K562 (cell line): ENCODE measurements at regions not wholly inside any gene's neighbourhood (a gene's known extent, or its start where the extent isn't known, plus 50 kb on each side); places are given as distances from the start of the nearest gene placed in this dataset.

Experiments
- ATAC-seq: fragments of 200-7000 bp; cut with Tn5 transposase; 3 replicates; pipeline ENCODE4 v1.9.1; 2020; ENCODE audit warnings: moderate library complexity
- BruUV-seq: library from RNA; stranded (reverse); fragments of 400-500 nt; replicated peaks from 2 replicates; lab custom pipeline; 2021; lab: Mats Ljungman, UMichigan
- CTCF ChIA-PET: fragments of 300-600 bp; formaldehyde crosslinking; extraction: SDS; loops from one replicate; lab custom pipeline; 2021; ENCODE audit warnings: low intra/inter-chr PET ratio; lab: Yijun Ruan, JAX
- POLR2A ChIA-PET: fragments of 300-600, 350-650 bp; sonication (Branson Sonifier 250); formaldehyde crosslinking; extraction: SDS; loops from one replicate; lab custom pipeline; 2021; ENCODE audit warnings: antibody characterized with exemption, inconsistent platforms; lab: Yijun Ruan, JAX
- DNase-seq, 4 experiments: peaks; one replicate each; pipeline versions ENCODE4 v3.0.0 to v3.0.0-alpha.2; 2011 to 2018; ENCODE audit warnings: low spot score in 3 of 4, mixed read lengths in 3 of 4; ENCODE audit errors: extremely low read depth in 1 of 4
- FAIRE-seq: peaks from 2 replicates; lab custom pipeline; 2011; peaks lifted over from hg19 to GRCh38; lab: Jason Lieb, UNC
- H2AFZ ChIP-seq: 2 replicates; pipeline ENCODE4 v1.6.0; 2011; ENCODE audit warnings: low read depth, low read length, control low read depth, inconsistent platforms
- H3K27ac ChIP-seq: fragments of 200-600 bp; 3 replicates; pipeline ENCODE4 v1.8.0; 2011; ENCODE audit warnings: low read depth, mild to moderate bottlenecking, control low read depth, inconsistent platforms, low read length, moderate library complexity, mixed read lengths; ENCODE audit errors: extremely low read depth
- H3K27me3 ChIP-seq, 2 experiments: fragments of 300-600 bp in 1 of 2; 2 replicates in 1 of 2; 3 replicates in 1 of 2; pipeline versions ENCODE4 v1.6.0 to v1.8.0; 2011; ENCODE audit warnings: inconsistent platforms in 2 of 2, low read length in 2 of 2, mild to moderate bottlenecking in 1 of 2, mixed read lengths in 1 of 2, moderate library complexity in 1 of 2; ENCODE audit not compliant: control insufficient read depth in 2 of 2, insufficient read depth in 2 of 2
- H3K36me3 ChIP-seq: fragments of 300-600 bp; 3 replicates; pipeline ENCODE4 v1.8.0; 2011; ENCODE audit warnings: mild to moderate bottlenecking, low read length, inconsistent platforms; ENCODE audit not compliant: control insufficient read depth, insufficient read depth
- H3K4me1 ChIP-seq, 2 experiments: fragments of 200-600 bp in 1 of 2; replicated peaks in 1 of 2; 2 replicates in 1 of 2; 3 replicates in 1 of 2; pipeline versions ENCODE4 v1.5.1 to v1.8.0; 2011; ENCODE audit warnings: inconsistent platforms in 2 of 2, low read length in 2 of 2, mild to moderate bottlenecking in 1 of 2, mixed read lengths in 1 of 2, moderate library complexity in 1 of 2; ENCODE audit not compliant: control insufficient read depth in 2 of 2, insufficient read depth in 2 of 2
- H3K4me2 ChIP-seq: 2 replicates; pipeline ENCODE4 v1.6.1; 2011; ENCODE audit warnings: low read length, control low read depth, inconsistent platforms, mixed read lengths; ENCODE audit not compliant: insufficient read depth
- H3K4me3 ChIP-seq: fragments of 200-600 bp; sonication (generic), shearing (Covaris generic); 2 replicates; pipeline ENCODE4 v1.5.1; 2016; ENCODE audit warnings: control low read depth, inconsistent platforms
- H3K79me2 ChIP-seq: fragments of 200-600 bp; 3 replicates; pipeline ENCODE4 v1.8.0; 2011; ENCODE audit warnings: low read length, inconsistent platforms; ENCODE audit not compliant: control insufficient read depth, insufficient read depth
- H3K9ac ChIP-seq, 2 experiments: 2 replicates each; pipeline versions ENCODE4 v1.6.0 to v1.6.1; 2011; ENCODE audit warnings: low read depth in 2 of 2, low read length in 2 of 2, control low read depth in 1 of 2, inconsistent platforms in 1 of 2, mild to moderate bottlenecking in 1 of 2, mixed read lengths in 1 of 2; ENCODE audit not compliant: insufficient read depth in 1 of 2
- H3K9me1 ChIP-seq: one replicate; pipeline ENCODE4 v1.6.0; 2011; ENCODE audit warnings: inconsistent platforms, mild to moderate bottlenecking, low read length, moderate library complexity; ENCODE audit not compliant: control insufficient read depth, insufficient read depth
- H3K9me3 ChIP-seq: replicated peaks from 2 replicates; pipeline ENCODE4 v1.5.1; 2011; ENCODE audit warnings: low read depth, low read length, inconsistent platforms; ENCODE audit not compliant: control insufficient read depth, insufficient read depth
- H4K20me1 ChIP-seq: replicated peaks from 2 replicates; pipeline ENCODE4 v1.6.1; 2011; ENCODE audit warnings: low read length, inconsistent platforms, mixed read lengths; ENCODE audit not compliant: control insufficient read depth, insufficient read depth
- ADNP ChIP-seq: fragments of 200-800 bp; sonication (Bioruptor generic); IDR thresholded peaks from 2 replicates; pipeline ENCODE4 v1.6.1; 2016; ENCODE audit warnings: missing genetic modification characterization, missing compliant biosample characterization
- CBFB ChIP-seq: sonication (generic); formaldehyde crosslinking; IDR thresholded peaks from 2 replicates; pipeline ENCODE4 v1.4.0; 2020; ENCODE audit warnings: mild to moderate bottlenecking, missing genetic modification reagents
- HCFC1 ChIP-seq: IDR thresholded peaks from 2 replicates; pipeline ENCODE4 v1.6.1; 2012; ENCODE audit warnings: low read depth, low read length, improper control_type of control experiment
- KAT2B ChIP-seq: IDR thresholded peaks from one replicate; pipeline ENCODE4 v1.6.1; 2012; ENCODE audit warnings: low read depth, mild to moderate bottlenecking, control low read depth, inconsistent platforms, low read length, moderate library complexity
- LEF1 ChIP-seq: fragments of 450-650 bp; IDR thresholded peaks from 2 replicates; pipeline ENCODE4 v1.6.1; 2016; ENCODE audit warnings: mild to moderate bottlenecking
- MAFF ChIP-seq: IDR thresholded peaks from 2 replicates; pipeline ENCODE4 v1.6.1; 2012; ENCODE audit warnings: low read length, improper control_type of control experiment
- MAFG ChIP-seq: fragments of 450-650 bp; conservative IDR thresholded peaks from 2 replicates; pipeline ENCODE4 v1.6.1; 2016; ENCODE audit warnings: missing genetic modification characterization, missing compliant biosample characterization
- MCM5 ChIP-seq: fragments of 450-650 bp; IDR thresholded peaks from 2 replicates; pipeline ENCODE4 v1.6.1; 2016; ENCODE audit warnings: low read depth
- MECOM ChIP-seq: fragments of 250-450 bp; sonication (Bioruptor Pico); IDR thresholded peaks from 2 replicates; pipeline ENCODE4 v1.8.0; 2022; ENCODE audit warnings: inconsistent platforms
- NBN ChIP-seq: fragments of 450-650 bp; IDR thresholded peaks from 2 replicates; pipeline ENCODE4 v1.6.1; 2016; ENCODE audit warnings: low read depth, mild to moderate bottlenecking
- NCOA2 ChIP-seq, 2 experiments: fragments of 450-650 bp; IDR thresholded peaks; 2 replicates each; pipeline ENCODE4 v1.6.1; 2018; ENCODE audit warnings: mild to moderate bottlenecking in 2 of 2, moderate library complexity in 1 of 2; ENCODE audit not compliant: partially characterized antibody in 2 of 2
- NEUROD1 ChIP-seq: fragments of 150-350 bp; IDR thresholded peaks from 2 replicates; pipeline ENCODE4 v1.6.1; 2014; ENCODE audit warnings: borderline replicate concordance, low read length, low read depth; ENCODE audit not compliant: partially characterized antibody
- POLR2AphosphoS5 ChIP-seq: IDR thresholded peaks from 2 replicates; pipeline ENCODE4 v1.6.1; 2011; ENCODE audit warnings: mild to moderate bottlenecking, low read depth, low read length, moderate library complexity; ENCODE audit not compliant: control insufficient read depth, insufficient read depth
- POLR2B ChIP-seq: fragments of 450-650 bp; IDR thresholded peaks from 2 replicates; pipeline ENCODE4 v1.6.1; 2018; ENCODE audit warnings: low read depth; ENCODE audit not compliant: partially characterized antibody
- POU5F1 ChIP-seq: fragments of 150-350 bp; IDR thresholded peaks from 2 replicates; pipeline ENCODE4 v1.6.1; 2014; ENCODE audit warnings: borderline replicate concordance, low read length, low read depth, mild to moderate bottlenecking; ENCODE audit not compliant: partially characterized antibody
- SMAD2 ChIP-seq: fragments of 150-350 bp; IDR thresholded peaks from 2 replicates; pipeline ENCODE4 v1.6.1; 2014; ENCODE audit warnings: low read depth, mild to moderate bottlenecking, low read length
- SRSF3 ChIP-seq: fragments of 200-400 bp; formaldehyde crosslinking; IDR thresholded peaks from 2 replicates; pipeline ENCODE4 v1.6.1; 2016; ENCODE audit warnings: mild to moderate bottlenecking, low read length, moderate library complexity; ENCODE audit not compliant: insufficient read depth
- TEAD4 ChIP-seq, 2 experiments: sonication (generic) in 1 of 2; formaldehyde crosslinking in 1 of 2; IDR thresholded peaks; 2 replicates each; pipeline versions ENCODE4 v1.6.1 to v1.8.0; 2012 to 2022; ENCODE audit warnings: borderline replicate concordance in 1 of 2, inconsistent platforms in 1 of 2, low read length in 1 of 2, mild to moderate bottlenecking in 1 of 2, missing genetic modification reagents in 1 of 2
- ZBED1 ChIP-seq: IDR thresholded peaks from 2 replicates; pipeline ENCODE4 v1.6.1; 2014
- ZHX1 ChIP-seq: fragments of 150-350 bp; conservative IDR thresholded peaks from 2 replicates; pipeline ENCODE4 v1.6.1; 2014; ENCODE audit warnings: low read length
- ZNF444 ChIP-seq: fragments of 250-450 bp; sonication (Bioruptor Pico); IDR thresholded peaks from 2 replicates; pipeline ENCODE4 v1.4.0; 2020; ENCODE audit warnings: mild to moderate bottlenecking, moderate library complexity
- WGBS: fragments of 100-300 bp; shearing (Covaris generic); methylation state at CpG from one replicate; pipeline ENCODE4 v1.1.6; 2016; ENCODE audit warnings: low coverage, mixed read lengths; ENCODE audit not compliant: insufficient coverage; ENCODE audit errors: missing lambda C conversion rate; 5-methylcytosine and 5-hydroxymethylcytosine counted together
- in situ Hi-C: fragments of 300-500 bp; cut with MboI; formaldehyde crosslinking; loops from 4 replicates; pipeline ENCODE4 v1.15.0; 2018; ENCODE audit warnings: inconsistent platforms, mixed read lengths
- intact Hi-C: fragments of 100-400 bp; cut with micrococcal nuclease; formaldehyde crosslinking; loops from 2 replicates; pipeline ENCODE4 v1.14.2; 2022
- TF ChIP-seq, protein P1 (sequence below): fragments of 450-650 bp; formaldehyde crosslinking; IDR thresholded peaks from 2 replicates; pipeline ENCODE4 v1.4.0; 2022; ENCODE audit warnings: missing genetic modification characterization

GRCh38 chr2:23137166-23137565 lies 247.8 kb upstream of the KLHL29 start (continued):
- TF ChIP-seq, protein P1, sequence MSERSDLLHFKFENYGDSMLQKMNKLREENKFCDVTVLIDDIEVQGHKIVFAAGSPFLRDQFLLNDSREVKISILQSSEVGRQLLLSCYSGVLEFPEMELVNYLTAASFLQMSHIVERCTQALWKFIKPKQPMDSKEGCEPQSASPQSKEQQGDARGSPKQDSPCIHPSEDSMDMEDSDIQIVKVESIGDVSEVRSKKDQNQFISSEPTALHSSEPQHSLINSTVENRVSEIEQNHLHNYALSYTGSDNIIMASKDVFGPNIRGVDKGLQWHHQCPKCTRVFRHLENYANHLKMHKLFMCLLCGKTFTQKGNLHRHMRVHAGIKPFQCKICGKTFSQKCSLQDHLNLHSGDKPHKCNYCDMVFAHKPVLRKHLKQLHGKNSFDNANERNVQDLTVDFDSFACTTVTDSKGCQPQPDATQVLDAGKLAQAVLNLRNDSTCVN (CRISPR knock-in tag), result no peak
- TF ChIP-seq NBN, result no peak
- no peak for TF ChIP-seq ZBED1
- TF ChIP-seq NEUROD1, result no peak
- no peak for TF ChIP-seq POLR2AphosphoS5
- no peak for TF ChIP-seq LEF1

DNA sequence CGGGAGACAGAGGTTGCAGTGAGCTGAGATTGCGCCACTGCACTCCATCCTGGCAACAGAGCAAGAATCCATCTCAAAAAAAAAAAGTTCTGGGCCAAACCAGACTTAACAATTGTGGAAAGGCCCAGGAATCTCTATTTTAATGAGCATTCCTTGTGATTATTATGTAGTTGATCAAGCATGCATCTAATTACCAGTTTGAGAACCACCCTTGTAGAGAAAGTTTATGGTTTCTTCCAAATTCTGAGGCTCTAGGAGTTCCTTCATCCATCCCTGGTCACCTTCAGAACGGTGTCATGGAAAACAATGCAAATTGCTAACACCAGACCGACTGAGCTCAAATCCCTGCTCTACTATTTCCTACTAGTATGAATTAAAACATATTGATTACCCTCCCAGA lies 246.3 kb upstream of the KLHL29 start:
- no peak overlapping the region for H3K9ac ChIP-seq
- CTCF ChIA-PET, result no interaction called here
- POLR2A ChIA-PET, result interaction anchor here (0.6 to 1.3 kb wide), 2 partner anchors 15 to 1826 kb away, joined by 3 to 4 read pairs; no protein-coding TSS in a partner anchor
- H3K27ac ChIP-seq, result no peak overlapping the region
- no peak for ATAC-seq
- no peak overlapping the region for H3K4me2 ChIP-seq
- no peaks in the 10 kb centered on the region for H3K79me2 ChIP-seq
- DNase-seq, result no peak
- no peaks in the 10 kb centered on the region for H3K36me3 ChIP-seq
- H3K9me3 ChIP-seq, result no peaks in the 10 kb centered on the region
- 4% methylated on average over 4 of the region's 4 CpGs for WGBS
- no TSS peak for BruUV-seq
- H2AFZ ChIP-seq, result no peak overlapping the region
- in situ Hi-C loops (no loop called here), intact Hi-C loops (no loop called here)
- no peaks in the 10 kb centered on the region for H4K20me1 ChIP-seq
- no peak for FAIRE-seq
- H3K4me1 ChIP-seq, result no peaks in the 10 kb centered on the region
- H3K9me1 ChIP-seq, result no peaks in the 10 kb centered on the region
- no peak overlapping the region for H3K4me3 ChIP-seq
- H3K27me3 ChIP-seq, result no peaks in the 10 kb centered on the region
- TF ChIP-seq ZNF444 (CRISPR knock-in tag) (no peak), POLR2B (no peak), MAFG (tag) (no peak), ZHX1 (no peak), MAFF (no peak), SRSF3 (no peak), HCFC1 (no peak), NCOA2 (IDR thresholded peaks at IDR 0.05; ENCODE audit: partially characterized antibody in 2 of 2) (no peak), POU5F1 (no peak), MCM5 (no peak), KAT2B (no peak), TEAD4 (IDR thresholded peaks at IDR 0.05; ENCODE audit: low read length) (no peak), TEAD4 (CRISPR knock-in tag; IDR thresholded peaks at IDR 0.05; ENCODE audit: borderline replicate concordance) (no peak), MECOM (no peak), CBFB (CRISPR knock-in tag) (no peak), SMAD2 (no peak), ADNP (tag) (no peak)
